Skin epidermis (tissue), 12 donors: ENCODE measurements at regions not wholly inside any gene's neighbourhood (a gene's known extent, or its start where the extent isn't known, plus 50 kb on each side); places are given as distances from the start of the nearest gene placed in this dataset.
"Not testable (repeated sequence)": the region's sequence is repeated elsewhere in the genome, so short reads cannot be mapped to it uniquely, and the experiment has no call there.

Experiments used
- H3K27ac ChIP-seq, 21 experiments: fragments of 200-600 bp; sonication (generic) in 11 of 21; one replicate each; pipeline ENCODE4 v1.5.0; 2020; ENCODE audit warnings: mild to moderate bottlenecking in 3 of 21, inconsistent platforms in 2 of 21, moderate library complexity in 2 of 21
- H3K4me3 ChIP-seq, 7 experiments: fragments of 200-600 bp; sonication (generic) in 2 of 7; one replicate each; pipeline ENCODE4 v1.5.0; 2020; ENCODE audit warnings: inconsistent platforms in 2 of 7, mild to moderate bottlenecking in 2 of 7, moderate library complexity in 1 of 7

DNA sequence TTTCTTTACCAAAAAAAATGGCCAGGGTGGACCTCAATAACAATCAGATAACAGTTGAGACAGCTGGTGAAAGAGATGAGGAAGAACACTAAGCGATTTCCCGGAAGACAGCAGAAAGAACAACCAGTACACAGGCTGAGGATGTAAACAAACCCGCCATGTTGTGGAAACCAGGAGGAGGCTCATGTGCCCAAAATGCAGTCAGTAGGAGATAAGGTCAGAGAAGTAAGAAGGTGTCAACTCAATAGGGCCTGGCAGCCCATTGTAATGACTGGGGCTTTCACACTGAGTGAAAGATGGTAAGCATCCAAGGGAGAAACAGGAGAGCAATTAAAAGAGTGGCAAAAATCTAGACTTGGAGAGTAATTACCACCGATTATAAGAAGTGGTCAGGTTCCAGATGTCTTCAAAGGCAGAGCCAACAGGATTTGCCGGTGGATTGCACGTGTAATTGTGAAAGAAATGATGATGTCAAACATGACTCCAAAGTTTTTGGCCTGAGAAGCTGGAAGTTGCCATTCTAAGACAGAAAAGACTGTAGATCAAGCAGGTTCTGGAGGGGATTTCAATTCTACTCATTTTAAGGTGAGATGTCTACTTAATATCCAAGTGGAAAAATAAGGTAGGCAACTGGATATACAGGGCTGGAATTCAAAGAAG is 77.7 kb upstream of the CYP1B1 start:
- H3K27ac ChIP-seq: no peak overlapping the region

GRCh38 chr2:38152913-38153312 is 77.0 kb upstream of the CYP1B1 start:
- Histone ChIP-seq H3K4me3 (no peak overlapping the region), H3K27ac (no peak overlapping the region)

More for the DNA sequence above, 77.7 kb upstream of the CYP1B1 start:
- no peak overlapping the region for H3K4me3 ChIP-seq

DNA sequence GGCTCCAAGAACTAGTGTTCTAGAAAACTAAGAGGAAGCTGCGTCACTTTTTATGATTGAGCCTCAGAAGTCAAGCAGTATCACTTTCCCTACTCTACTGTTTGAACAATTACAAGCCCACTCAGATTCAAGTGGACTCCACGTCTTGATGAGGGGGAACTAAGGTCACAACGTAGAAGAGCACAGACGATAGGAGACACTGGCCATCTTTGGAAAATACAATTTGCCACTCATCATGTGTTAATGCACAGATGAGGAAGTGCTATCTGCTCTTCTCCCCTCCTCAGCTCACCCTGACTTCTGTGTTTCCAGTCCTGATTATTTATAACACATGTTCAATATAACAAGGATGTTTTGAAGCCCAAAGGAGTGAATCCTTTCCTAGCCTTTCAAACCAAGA is 76.1 kb upstream of the CYP1B1 start:
- Histone ChIP-seq H3K4me3 (no peak overlapping the region), H3K27ac (no peak overlapping the region)

DNA sequence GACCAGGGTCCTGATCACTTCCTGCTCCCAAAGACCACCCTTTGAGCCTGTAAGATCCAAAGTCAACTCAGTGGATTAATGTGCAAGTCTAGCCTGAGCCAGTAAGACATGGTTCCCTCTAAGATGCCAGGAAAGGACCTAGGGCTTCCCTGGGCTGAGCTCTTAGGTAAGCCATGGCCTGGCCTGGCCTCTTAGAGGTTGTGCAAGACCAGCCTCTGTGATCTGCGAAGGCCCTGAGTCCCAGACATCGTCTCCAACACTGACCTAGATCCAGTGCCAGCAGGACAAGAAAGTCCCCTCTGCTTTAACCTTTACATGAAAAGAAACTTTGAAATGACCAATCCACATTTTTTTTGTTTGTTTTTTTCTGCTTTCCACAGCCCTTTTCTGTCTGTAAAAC is 73.6 kb upstream of the CYP1B1 start:
- Histone ChIP-seq H3K4me3 (no peak overlapping the region), H3K27ac (peak overlapping the region in 2 of 21 experiments; percentile 27 to 33)

DNA sequence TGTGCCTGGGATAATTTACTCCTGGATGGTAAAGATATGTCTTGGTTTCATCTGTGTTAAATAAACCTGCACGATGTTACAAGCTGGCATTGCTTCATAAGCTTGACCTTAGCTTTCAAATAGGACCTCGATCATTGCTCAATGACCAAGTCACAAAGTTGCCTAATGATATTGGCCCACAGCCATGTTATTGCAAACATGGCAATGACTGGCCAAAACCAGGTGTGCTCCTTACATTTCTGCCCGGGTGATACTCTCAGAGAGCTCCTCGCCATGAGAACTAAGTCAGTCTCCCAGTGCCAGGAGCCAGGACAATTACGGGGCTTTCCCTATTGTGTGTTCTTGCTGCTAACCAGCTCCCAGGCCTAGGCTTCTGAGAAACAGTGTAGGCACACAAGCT is 72.5 kb upstream of the CYP1B1 start:
- Histone ChIP-seq H3K4me3 (no peak overlapping the region), H3K27ac (peak overlapping the region in 3 of 21 experiments; percentile 33 to 66 (median 37))

- Histone ChIP-seq H3K4me3 (no peak overlapping the region), H3K27ac (peak overlapping the region in 17 of 21 experiments; percentile 28 to 84 (median 72))
These were observed 71.6 kb upstream of the CYP1B1 start for GRCh38 chr2:38147333-38148121.

DNA sequence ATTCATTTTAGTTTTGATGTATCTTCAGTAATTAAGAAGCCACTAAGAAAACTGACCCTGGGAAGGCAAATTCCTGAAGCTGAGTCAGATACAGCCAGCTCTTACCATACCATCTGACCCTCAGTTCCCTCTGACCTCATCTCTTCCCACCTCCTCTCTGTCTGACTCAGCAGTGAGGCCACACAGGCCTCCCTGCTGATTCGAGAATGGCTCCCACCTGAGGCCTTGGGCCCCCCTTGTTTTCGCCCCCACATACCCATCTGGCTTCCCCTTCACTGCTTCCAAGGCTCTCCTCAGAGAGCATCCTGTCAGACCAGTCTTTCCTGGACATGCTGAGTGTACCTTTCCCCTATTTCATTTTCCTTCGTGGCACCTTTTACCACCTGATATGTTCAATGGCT is 71.0 kb upstream of the CYP1B1 start:
- Histone ChIP-seq H3K4me3 (no peak overlapping the region), H3K27ac (peak overlapping the region in 20 of 21 experiments; percentile 28 to 84 (median 71))

- Histone ChIP-seq H3K4me3 (no peak overlapping the region), H3K27ac (peak overlapping the region in 20 of 21 experiments; percentile 28 to 84 (median 71))
These were observed 70.4 kb upstream of the CYP1B1 start for GRCh38 chr2:38146275-38146906.

DNA sequence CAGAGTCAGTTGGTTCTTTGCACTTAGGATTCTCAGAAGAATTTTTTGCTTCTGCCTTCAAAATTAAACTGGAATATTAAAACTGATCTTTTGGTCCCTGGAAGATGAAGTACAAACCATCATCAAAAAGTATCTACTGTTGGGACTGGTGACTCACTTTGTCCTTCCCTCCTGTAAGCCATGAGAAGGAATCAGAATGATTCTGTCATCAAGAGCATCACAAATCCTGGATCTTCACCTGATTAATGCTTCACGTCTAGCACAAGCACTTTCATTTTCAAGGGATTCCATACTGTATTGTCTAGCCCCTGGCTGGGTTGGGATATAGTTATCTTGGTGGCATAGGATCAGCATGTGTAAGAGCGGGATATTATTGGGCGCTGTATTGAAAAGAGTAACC is 69.3 kb upstream of the CYP1B1 start:
- Histone ChIP-seq H3K4me3 (no peak overlapping the region), H3K27ac (peak overlapping the region in 4 of 21 experiments; percentile 13 to 84 (median 57))

DNA sequence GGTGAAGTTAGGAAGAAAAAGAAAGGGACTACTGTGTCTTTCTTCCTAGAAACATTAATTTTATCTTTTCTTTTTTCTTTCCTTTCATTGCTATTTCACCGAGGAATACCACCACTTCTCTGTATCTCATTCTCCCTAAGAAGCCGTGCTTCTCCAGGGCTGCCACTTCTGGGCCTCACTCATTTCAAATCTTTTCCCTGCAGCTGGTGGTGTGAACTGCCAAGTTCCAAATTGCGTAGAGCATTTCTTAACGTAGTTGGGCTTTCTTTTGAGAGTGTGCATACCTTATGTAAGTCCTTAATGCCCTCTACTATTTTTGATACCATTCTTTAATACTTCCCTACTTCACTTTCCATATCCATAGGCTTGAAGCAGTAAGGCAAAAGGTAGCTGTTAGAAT is 66.7 kb upstream of the CYP1B1 start:
- no peak overlapping the region for H3K4me3 ChIP-seq
- H3K27ac ChIP-seq: no peak overlapping the region

- Histone ChIP-seq H3K4me3 (no peak overlapping the region), H3K27ac (no peak overlapping the region)
These were observed 65.5 kb upstream of the CYP1B1 start for GRCh38 chr2:38141501-38141900.

DNA sequence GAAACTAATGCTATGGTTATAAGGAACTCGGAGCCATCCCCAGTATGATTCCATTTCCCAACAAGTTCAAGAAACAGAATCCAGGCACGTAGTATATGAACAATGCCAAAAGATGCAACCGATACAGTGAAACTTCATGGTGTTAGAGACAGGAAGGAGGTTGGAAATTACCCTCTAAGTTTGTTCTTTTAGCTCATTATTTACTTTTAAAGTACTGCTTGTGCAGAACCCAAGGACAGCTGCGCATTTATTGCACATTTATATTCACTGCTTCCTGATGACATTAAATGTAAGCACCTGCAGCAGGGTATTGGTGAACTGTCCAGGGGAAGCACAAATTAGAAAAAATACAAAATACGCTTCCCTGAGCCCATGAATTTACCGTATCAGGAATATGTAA is 63.0 kb upstream of the CYP1B1 start:
- no peak overlapping the region for H3K4me3 ChIP-seq
- H3K27ac ChIP-seq: no peak overlapping the region

GRCh38 chr2:38138419-38138818 is 62.5 kb upstream of the CYP1B1 start:
- no peak overlapping the region for H3K27ac ChIP-seq

DNA sequence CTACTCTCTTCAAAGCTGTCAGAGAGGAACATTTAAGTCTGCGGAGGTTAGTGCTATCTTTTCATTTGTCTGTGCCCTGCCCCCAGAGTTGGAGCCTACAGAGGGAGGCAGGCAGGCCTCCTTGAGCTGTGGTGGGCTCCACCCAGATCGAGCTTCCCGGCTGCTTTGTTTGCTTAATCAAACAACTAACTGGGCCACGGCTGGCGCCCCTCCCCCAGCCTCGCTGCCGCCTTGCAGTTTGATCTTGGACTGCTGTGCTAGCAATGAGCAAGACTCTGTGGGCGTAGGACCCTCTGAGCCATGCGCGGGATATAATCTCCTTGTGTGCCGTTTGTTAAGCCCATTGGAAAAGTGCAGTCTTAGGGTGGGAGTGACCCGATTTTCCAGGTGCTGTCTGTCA is 62.0 kb upstream of the CYP1B1 start:
- H3K4me3 ChIP-seq, H3K27ac ChIP-seq: not testable (repeated sequence)

More at GRCh38 chr2:38138419-38138818, 62.5 kb upstream of the CYP1B1 start:
- H3K4me3 ChIP-seq: no peak overlapping the region

DNA sequence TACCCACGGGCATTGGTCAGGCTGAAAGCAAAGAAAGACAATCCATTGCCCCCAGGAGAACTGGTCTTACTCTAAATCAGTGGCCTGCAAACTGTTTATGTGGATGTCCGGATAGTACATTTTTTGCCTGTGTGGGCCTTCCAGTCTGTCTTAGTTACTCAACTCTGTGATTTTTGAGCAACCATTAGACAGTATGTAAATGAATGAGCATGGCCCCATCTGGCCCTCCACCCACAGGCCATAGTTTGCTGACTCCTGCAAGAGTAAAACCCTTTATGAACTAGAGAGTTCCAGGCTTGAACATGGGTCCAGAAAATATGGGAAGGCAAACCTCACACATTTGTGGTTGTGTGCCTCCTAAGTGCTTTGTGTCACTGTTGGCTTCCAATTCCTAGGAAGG is 55.7 kb upstream of the CYP1B1 start:
- Histone ChIP-seq H3K4me3 (no peak overlapping the region), H3K27ac (peak overlapping the region in 1 of 21 experiments; percentile 4)

- H3K27ac ChIP-seq: peak overlapping the region in 1 of 21 experiments; percentile 33
- no peak overlapping the region for H3K4me3 ChIP-seq
These were observed 54.9 kb upstream of the CYP1B1 start for GRCh38 chr2:38130876-38131275.

DNA sequence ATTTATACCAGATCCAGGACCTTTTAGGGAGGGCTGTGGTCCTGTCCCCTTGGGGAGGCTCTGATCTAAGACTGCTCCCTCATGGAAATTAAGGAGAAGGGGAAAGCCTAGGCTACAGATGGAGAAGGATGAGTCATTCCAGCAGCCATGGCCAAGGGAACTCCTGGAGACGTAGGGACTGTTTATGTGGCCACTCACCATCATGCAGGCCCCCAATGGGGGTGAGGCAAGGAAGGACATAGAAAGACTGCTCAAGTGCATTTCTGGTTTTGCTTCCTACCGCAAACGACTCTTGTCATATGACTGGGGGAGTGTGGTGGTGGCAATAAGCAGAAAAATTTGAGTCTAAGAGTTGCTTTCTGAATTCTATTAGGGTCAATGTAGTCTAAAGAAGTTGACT is 54.0 kb upstream of the CYP1B1 start:
- H3K27ac ChIP-seq: peak overlapping the region in 8 of 21 experiments; percentile 23 to 67 (median 48)
- no peak overlapping the region for H3K4me3 ChIP-seq

GRCh38 chr2:38129481-38129880 is 53.5 kb upstream of the CYP1B1 start:
- peak overlapping the region in 6 of 21 experiments; percentile 40 to 67 (median 50) for H3K27ac ChIP-seq
- H3K4me3 ChIP-seq: no peak overlapping the region

DNA sequence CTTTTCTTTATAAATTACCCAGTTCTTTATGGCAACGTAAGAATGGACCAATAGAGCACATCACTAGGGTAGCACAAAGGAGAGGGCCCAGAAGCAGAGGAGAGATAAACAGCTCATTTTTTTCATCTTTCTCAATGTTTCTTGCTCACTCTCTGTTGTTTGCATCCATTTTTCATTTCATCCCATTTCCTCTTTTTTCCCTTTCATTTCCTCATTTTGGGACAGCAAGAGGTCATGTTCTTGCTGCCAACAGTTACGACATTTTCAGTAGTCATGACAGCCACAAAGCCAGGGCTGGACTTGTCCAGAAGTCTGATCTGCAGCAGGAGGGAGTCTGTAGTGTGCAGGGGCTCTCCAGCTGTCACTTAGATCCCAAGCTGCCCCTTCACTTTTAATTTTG is 52.7 kb upstream of the CYP1B1 start:
- H3K27ac ChIP-seq: peak overlapping the region in 4 of 21 experiments; percentile 22 to 58 (median 39)

GRCh38 chr2:38127277-38127676 is 51.3 kb upstream of the CYP1B1 start:
- Histone ChIP-seq H3K27ac (no peak overlapping the region), H3K4me3 (no peak overlapping the region)

More for the DNA sequence above, 52.7 kb upstream of the CYP1B1 start:
- H3K4me3 ChIP-seq: no peak overlapping the region

- H3K4me3 ChIP-seq: no peak overlapping the region
- no peak overlapping the region for H3K27ac ChIP-seq
These were observed 49.9 kb upstream of the CYP1B1 start for GRCh38 chr2:38125842-38126241.
